Progenitor cell of endocrine pancreas (in vitro differentiated cells): ENCODE measurements at regions not wholly inside any gene's neighbourhood (a gene's known extent, or its start where the extent isn't known, plus 50 kb on each side); places are given as distances from the start of the nearest gene placed in this dataset.

Experiments
- DNase-seq: peaks from one replicate; pipeline ENCODE4 v3.0.0; 2021; ENCODE audit warnings: low spot score; ENCODE audit not compliant: unreplicated experiment
- H3K27ac Mint-ChIP-seq: 2 replicates; pipeline ENCODE4 v1.8.0; 2021; ENCODE audit warnings: mild to moderate bottlenecking, moderate library complexity, mixed read lengths
- H3K27me3 Mint-ChIP-seq: 2 replicates; pipeline ENCODE4 v1.8.0; 2021; ENCODE audit warnings: mixed read lengths
- H3K36me3 Mint-ChIP-seq: 2 replicates; pipeline ENCODE4 v1.8.0; 2022; ENCODE audit warnings: mixed read lengths; ENCODE audit not compliant: insufficient read depth
- H3K4me1 Mint-ChIP-seq: 2 replicates; pipeline ENCODE4 v1.8.0; 2021; ENCODE audit warnings: low read depth, mixed read lengths
- H3K4me3 Mint-ChIP-seq: 2 replicates; pipeline ENCODE4 v1.8.0; 2021; ENCODE audit warnings: low read depth, mild to moderate bottlenecking, moderate library complexity, mixed read lengths
- H3K9me3 Mint-ChIP-seq: 2 replicates; pipeline ENCODE4 v1.8.0; 2021; ENCODE audit warnings: low read depth, mixed read lengths
- TF ChIP-seq, protein P1 (sequence below): fragments of 200-600 bp; sonication (generic); IDR thresholded peaks from one replicate; pipeline ENCODE4 v1.5.0; 2021; ENCODE audit warnings: antibody characterized with exemption, mild to moderate bottlenecking; ENCODE audit not compliant: unreplicated experiment

DNA sequence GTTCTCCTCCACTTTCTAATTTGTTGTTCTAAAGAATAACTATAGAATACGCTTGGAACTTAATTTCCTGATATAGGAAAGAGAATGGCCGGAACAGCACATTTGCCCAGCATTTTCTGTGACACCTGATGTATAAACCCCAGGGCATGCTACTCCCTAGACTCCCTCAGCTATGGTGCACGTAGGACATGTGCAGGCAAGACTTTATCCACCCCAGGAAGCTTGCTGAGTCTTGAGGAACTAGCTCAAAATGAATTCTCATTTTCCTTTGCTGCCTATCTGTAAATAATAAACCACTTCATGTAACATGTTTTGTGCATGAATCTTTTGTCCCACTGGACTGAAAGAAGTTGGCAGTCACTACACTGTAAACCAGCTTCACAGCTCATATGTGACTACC, 535.8 kb upstream of the SLITRK1 start:
- Mint-ChIP-seq H3K36me3 (no peaks in the 10 kb centered on the region), H3K4me1 (no peaks in the 10 kb centered on the region), H3K27ac (no peak overlapping the region), H3K9me3 (peaks cover 17% of the 10 kb centered on the region), H3K27me3 (no peaks in the 10 kb centered on the region), H3K4me3 (no peak overlapping the region)
- DNase-seq, result no peak
- TF ChIP-seq, protein P1, sequence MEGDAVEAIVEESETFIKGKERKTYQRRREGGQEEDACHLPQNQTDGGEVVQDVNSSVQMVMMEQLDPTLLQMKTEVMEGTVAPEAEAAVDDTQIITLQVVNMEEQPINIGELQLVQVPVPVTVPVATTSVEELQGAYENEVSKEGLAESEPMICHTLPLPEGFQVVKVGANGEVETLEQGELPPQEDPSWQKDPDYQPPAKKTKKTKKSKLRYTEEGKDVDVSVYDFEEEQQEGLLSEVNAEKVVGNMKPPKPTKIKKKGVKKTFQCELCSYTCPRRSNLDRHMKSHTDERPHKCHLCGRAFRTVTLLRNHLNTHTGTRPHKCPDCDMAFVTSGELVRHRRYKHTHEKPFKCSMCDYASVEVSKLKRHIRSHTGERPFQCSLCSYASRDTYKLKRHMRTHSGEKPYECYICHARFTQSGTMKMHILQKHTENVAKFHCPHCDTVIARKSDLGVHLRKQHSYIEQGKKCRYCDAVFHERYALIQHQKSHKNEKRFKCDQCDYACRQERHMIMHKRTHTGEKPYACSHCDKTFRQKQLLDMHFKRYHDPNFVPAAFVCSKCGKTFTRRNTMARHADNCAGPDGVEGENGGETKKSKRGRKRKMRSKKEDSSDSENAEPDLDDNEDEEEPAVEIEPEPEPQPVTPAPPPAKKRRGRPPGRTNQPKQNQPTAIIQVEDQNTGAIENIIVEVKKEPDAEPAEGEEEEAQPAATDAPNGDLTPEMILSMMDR, result no peak

DNA sequence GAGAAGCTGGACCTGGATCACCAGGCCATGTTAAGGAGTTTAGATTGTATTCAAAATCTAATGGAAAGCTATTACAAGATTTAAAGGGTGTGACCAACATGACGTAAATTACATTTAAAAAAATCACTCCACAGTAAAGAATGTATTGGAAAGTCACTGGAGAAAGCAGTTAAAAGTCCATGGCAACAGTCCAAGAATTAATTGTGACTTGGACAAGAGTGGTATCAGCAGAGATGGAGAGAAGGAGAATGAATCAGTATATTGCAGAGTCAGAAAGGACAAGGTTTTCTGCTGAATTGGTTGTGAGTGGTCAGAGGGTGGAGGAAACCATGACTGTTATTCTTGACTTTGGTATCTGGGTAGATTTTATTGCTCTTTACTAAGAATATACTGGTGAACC, 535.1 kb upstream of the SLITRK1 start:
- no peak overlapping the region for H3K4me3 Mint-ChIP-seq
- no peaks in the 10 kb centered on the region for H3K4me1 Mint-ChIP-seq
- no peak for DNase-seq
- H3K27ac Mint-ChIP-seq, result no peak overlapping the region
- peaks cover 17% of the 10 kb centered on the region for H3K9me3 Mint-ChIP-seq
- no peaks in the 10 kb centered on the region for H3K27me3 Mint-ChIP-seq
- no peaks in the 10 kb centered on the region for H3K36me3 Mint-ChIP-seq
- TF ChIP-seq, protein P1, result no peak

DNA sequence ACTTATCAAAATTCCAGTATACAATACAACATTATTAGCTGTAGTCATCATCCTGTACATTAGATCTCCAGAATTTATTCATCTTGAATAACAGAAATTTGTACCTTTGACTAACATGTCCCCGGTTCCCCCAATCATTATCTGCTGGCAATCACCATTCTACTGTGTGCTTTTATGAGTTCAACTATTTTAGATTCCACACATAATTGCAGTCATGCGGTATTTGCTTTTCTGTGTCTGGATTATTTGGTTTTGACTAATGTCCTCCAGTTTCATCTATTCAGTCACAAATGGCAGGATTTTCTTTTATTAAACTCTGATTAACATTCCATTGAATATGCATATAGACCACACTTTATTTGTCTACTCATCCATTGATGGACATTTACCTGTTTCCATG, 530.7 kb upstream of the SLITRK1 start:
- no peak overlapping the region for H3K4me3 Mint-ChIP-seq
- no peaks in the 10 kb centered on the region for H3K27me3 Mint-ChIP-seq
- H3K4me1 Mint-ChIP-seq, result no peaks in the 10 kb centered on the region
- no peak for DNase-seq
- TF ChIP-seq, protein P1, result no peak
- H3K36me3 Mint-ChIP-seq, result no peaks in the 10 kb centered on the region
- no peak overlapping the region for H3K27ac Mint-ChIP-seq
- H3K9me3 Mint-ChIP-seq, result peaks cover 12% of the 10 kb centered on the region

DNA sequence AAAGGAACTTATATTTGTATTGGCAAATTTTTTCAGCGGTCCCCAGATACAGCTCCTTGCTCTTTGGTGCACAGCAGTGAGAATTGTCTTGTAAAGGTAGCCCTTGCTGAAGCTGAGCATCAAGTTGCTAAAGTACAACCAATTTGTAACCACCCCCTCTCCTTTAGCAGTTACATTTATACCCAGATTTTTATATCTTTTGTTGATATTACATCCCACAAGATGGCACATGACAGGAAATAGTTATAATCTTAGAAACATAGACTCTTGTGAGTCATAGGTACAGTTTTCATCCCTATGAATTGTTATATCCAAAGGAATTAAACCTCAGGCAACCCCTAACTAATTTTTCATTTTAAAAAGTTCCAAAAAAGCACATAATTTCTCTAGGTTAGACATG, 523.0 kb upstream of the SLITRK1 start:
- H3K4me1 Mint-ChIP-seq, result no peaks in the 10 kb centered on the region
- TF ChIP-seq, protein P1, result no peak
- H3K9me3 Mint-ChIP-seq, result peaks cover 7% of the 10 kb centered on the region
- H3K27me3 Mint-ChIP-seq, result no peaks in the 10 kb centered on the region
- H3K36me3 Mint-ChIP-seq, result no peaks in the 10 kb centered on the region
- no peak for DNase-seq
- H3K4me3 Mint-ChIP-seq, result no peak overlapping the region
- H3K27ac Mint-ChIP-seq, result no peak overlapping the region

DNA sequence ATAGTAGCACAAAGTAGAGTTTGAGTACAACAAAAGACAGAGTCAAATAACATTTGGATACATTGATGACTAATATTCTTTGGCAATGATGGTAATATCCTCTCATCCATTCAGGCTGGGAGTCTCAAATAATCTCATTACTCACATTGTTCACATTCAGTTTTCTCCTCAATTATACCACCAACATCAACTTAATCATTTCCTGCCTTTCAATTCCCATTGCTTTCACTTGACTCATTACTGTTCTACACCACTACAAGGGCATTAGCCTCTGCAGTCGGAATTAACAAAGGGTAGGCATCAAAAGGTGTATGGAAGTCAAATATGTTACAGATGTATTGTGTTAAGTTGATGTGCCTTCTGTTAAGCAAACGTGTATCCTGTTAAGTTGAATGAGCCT, 518.4 kb upstream of the SLITRK1 start:
- TF ChIP-seq, protein P1, result no peak
- Mint-ChIP-seq H3K4me1 (no peaks in the 10 kb centered on the region), H3K9me3 (peaks cover 6% of the 10 kb centered on the region), H3K27me3 (no peaks in the 10 kb centered on the region), H3K36me3 (no peaks in the 10 kb centered on the region), H3K4me3 (no peak overlapping the region), H3K27ac (no peak overlapping the region)
- no peak for DNase-seq
